ENCODE measurements at regions not wholly inside any gene's neighbourhood (a gene's known extent, or its start where the extent isn't known, plus 50 kb on each side); places are given as distances from the start of the nearest gene placed in this dataset.

DNA sequence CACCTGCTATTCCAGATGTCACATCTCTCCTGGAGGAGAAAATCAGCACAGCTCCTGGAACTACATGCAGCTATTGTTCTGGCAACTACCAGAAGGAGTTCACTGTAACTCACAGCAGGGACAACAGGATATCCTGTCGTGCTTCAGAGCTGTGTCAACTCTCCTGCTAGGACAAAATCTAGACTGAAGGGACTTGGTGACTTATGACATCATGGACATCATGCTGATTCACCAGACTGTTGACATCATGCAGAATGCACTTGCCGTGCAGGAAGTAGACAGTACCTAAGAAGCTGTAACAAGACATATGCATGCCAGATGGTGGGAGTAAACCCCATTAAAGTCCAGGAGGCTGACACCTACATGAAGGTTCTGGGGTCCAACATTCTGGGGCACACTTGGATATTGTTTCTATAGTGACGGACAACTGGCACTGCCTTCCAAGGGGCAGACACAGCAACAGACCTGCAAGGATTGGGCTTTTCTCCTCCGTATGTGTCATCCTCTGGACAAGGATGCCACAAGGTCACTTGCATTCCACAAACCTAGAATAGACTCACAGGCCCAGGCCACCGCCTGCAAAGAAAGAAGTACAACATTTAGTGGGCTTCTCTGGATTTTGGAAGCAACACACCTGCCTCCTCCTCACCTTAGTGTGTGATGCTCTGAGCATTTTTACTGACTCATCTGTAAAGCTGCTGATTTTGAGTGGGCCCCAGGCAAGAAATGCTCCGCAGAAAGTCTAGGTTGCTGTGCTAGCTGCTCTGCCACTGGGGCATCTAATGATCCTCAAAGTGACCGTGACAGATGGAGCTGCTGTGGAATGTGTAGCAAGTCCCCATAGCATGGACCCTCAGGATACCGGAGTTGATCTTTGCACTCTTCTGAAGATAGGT lies 249.2 kb downstream of the MATN1 start:
- POLR2A ChIA-PET: no interaction called here
- CTCF ChIA-PET: interaction anchor here (0.6 kb wide), 1 partner anchor 253 kb away, joined by 3 read pairs; no protein-coding TSS in a partner anchor
- DNase-seq (ENCODE audit: extremely low spot score): no peak
- no peak for TF ChIP-seq ARNT (IDR thresholded peaks at IDR 0.05)
- TF ChIP-seq FOXA1 (IDR thresholded peaks at IDR 0.05): no peak
- TF ChIP-seq SP1 (IDR thresholded peaks at IDR 0.05): no peak
- no peak for TF ChIP-seq SUZ12 (IDR thresholded peaks at IDR 0.05)
- TF ChIP-seq FOXM1 (IDR thresholded peaks at IDR 0.05; ENCODE audit: borderline replicate concordance): no peak
- TF ChIP-seq ZNF384 (IDR thresholded peaks at IDR 0.05): no peak
- TF ChIP-seq, protein P1, sequence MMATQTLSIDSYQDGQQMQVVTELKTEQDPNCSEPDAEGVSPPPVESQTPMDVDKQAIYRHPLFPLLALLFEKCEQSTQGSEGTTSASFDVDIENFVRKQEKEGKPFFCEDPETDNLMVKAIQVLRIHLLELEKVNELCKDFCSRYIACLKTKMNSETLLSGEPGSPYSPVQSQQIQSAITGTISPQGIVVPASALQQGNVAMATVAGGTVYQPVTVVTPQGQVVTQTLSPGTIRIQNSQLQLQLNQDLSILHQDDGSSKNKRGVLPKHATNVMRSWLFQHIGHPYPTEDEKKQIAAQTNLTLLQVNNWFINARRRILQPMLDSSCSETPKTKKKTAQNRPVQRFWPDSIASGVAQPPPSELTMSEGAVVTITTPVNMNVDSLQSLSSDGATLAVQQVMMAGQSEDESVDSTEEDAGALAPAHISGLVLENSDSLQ (IDR thresholded peaks at IDR 0.05): no peak
- TF ChIP-seq BHLHE40 (IDR thresholded peaks at IDR 0.05; ENCODE audit: borderline replicate concordance): no peak
- TF ChIP-seq FOXK2 (IDR thresholded peaks at IDR 0.05): no peak
- no peak for TF ChIP-seq CTBP1 (IDR thresholded peaks at IDR 0.05; ENCODE audit: borderline replicate concordance)
- TF ChIP-seq LEF1 (IDR thresholded peaks at IDR 0.05; ENCODE audit: borderline replicate concordance): no peak
- no peak for TF ChIP-seq TARDBP (IDR thresholded peaks at IDR 0.05)
- no peak for TF ChIP-seq HDGF (IDR thresholded peaks at IDR 0.05; ENCODE audit: borderline replicate concordance)
- TF ChIP-seq ELF4 (IDR thresholded peaks at IDR 0.05): no peak
- no peak for TF ChIP-seq L3MBTL2 (conservative IDR thresholded peaks at IDR 0.05)
- no peak for TF ChIP-seq NFRKB (IDR thresholded peaks at IDR 0.05)

DNA sequence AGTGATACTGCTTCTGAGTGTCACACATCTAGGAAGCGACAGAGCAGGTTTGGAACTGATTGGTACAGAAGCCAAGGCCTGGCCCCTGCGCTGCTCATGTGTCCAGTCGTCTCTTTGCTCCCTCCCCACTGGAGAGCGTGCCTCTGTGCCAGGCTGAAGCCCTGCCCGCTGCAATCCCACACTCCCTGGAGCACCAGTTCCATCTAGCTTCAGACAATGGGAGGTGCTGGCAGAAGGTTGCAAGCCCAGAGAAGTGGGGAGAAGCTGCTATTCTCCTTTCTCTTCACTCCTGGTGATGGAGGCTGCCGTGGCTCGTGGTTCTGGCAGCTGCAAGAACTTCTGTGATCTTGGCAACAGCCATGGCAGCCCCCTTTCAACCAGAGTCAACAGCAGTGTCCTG lies 250.9 kb downstream of the MATN1 start:
- ChIA-PET POLR2A (no interaction called here), CTCF (no interaction called here)
- no peak for DNase-seq (ENCODE audit: extremely low spot score)
- TF ChIP-seq TARDBP (IDR thresholded peaks at IDR 0.05) (no peak), LEF1 (IDR thresholded peaks at IDR 0.05; ENCODE audit: borderline replicate concordance) (no peak), HDGF (IDR thresholded peaks at IDR 0.05; ENCODE audit: borderline replicate concordance) (no peak), ELF4 (IDR thresholded peaks at IDR 0.05) (no peak), CTBP1 (IDR thresholded peaks at IDR 0.05; ENCODE audit: borderline replicate concordance) (no peak), ZNF384 (IDR thresholded peaks at IDR 0.05) (no peak), BHLHE40 (IDR thresholded peaks at IDR 0.05; ENCODE audit: borderline replicate concordance) (no peak), ARNT (IDR thresholded peaks at IDR 0.05) (no peak), NFRKB (IDR thresholded peaks at IDR 0.05) (no peak), FOXA1 (IDR thresholded peaks at IDR 0.05) (no peak), SP1 (IDR thresholded peaks at IDR 0.05) (no peak), L3MBTL2 (conservative IDR thresholded peaks at IDR 0.05) (no peak), FOXK2 (IDR thresholded peaks at IDR 0.05) (no peak), SUZ12 (IDR thresholded peaks at IDR 0.05) (no peak)
- TF ChIP-seq, protein P1 (IDR thresholded peaks at IDR 0.05): no peak

DNA sequence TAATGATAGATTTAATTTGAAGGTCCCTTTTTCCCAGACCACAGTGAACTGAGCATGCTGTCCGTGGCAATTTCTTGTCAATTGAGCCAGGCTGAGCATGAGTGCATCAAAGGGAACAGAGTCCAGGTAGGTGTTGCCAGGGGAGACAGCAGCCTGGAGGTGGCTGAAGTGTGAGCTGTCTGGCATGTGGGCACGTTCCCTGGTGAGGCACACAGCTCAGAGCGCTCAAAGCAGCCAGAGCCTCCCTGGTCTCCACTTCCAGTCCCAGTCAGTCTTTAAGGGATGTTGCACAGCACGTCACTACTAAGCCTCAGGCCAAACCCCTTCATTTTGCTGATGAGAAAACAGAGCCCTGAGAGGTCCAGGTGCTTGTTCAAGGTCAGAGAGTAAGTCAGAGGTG lies 251.4 kb downstream of the MATN1 start:
- TF ChIP-seq SP1 (IDR thresholded peaks at IDR 0.05) (no peak), FOXA1 (IDR thresholded peaks at IDR 0.05) (no peak), L3MBTL2 (conservative IDR thresholded peaks at IDR 0.05) (no peak), ZNF384 (IDR thresholded peaks at IDR 0.05) (no peak), FOXM1 (IDR thresholded peaks at IDR 0.05; ENCODE audit: borderline replicate concordance) (no peak), LEF1 (IDR thresholded peaks at IDR 0.05; ENCODE audit: borderline replicate concordance) (no peak), HDGF (IDR thresholded peaks at IDR 0.05; ENCODE audit: borderline replicate concordance) (no peak), CTBP1 (IDR thresholded peaks at IDR 0.05; ENCODE audit: borderline replicate concordance) (no peak), ELF4 (IDR thresholded peaks at IDR 0.05) (no peak)
- CTCF ChIA-PET: no interaction called here

DNA sequence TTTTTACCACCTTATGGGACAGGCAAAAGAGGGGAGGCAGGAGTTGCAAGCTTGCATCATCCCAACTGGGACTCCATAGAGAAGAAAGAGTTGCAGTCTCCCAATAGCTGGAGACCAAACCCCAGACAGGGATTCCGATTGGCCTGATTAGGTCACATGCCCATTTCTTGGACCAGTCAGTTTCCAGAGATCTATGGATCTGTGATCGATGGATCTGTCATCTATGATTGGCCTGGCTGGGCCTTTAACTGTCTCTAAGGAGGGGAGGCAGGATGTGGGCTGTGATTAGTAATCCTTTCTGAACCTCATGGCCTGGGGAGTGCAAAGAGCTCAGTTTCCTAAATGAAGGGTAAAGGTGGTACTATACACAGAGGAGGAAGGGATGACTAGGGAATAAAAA lies 252.1 kb downstream of the MATN1 start:
- ChIA-PET POLR2A (no interaction called here), CTCF (no interaction called here)
- TF ChIP-seq, protein P1 (IDR thresholded peaks at IDR 0.05): no peak
- TF ChIP-seq FOXA1 (IDR thresholded peaks at IDR 0.05): no peak
- TF ChIP-seq ZNF384 (IDR thresholded peaks at IDR 0.05): no peak
- TF ChIP-seq CTBP1 (IDR thresholded peaks at IDR 0.05; ENCODE audit: borderline replicate concordance): no peak
- TF ChIP-seq HDGF (IDR thresholded peaks at IDR 0.05; ENCODE audit: borderline replicate concordance): no peak
- no peak for TF ChIP-seq FOXK2 (IDR thresholded peaks at IDR 0.05)
- no peak for TF ChIP-seq NFRKB (IDR thresholded peaks at IDR 0.05)
- no peak for TF ChIP-seq ELF4 (IDR thresholded peaks at IDR 0.05)
- no peak for TF ChIP-seq FOXM1 (IDR thresholded peaks at IDR 0.05; ENCODE audit: borderline replicate concordance)
- no peak for TF ChIP-seq ARNT (IDR thresholded peaks at IDR 0.05)
- TF ChIP-seq LEF1 (IDR thresholded peaks at IDR 0.05; ENCODE audit: borderline replicate concordance): no peak
- DNase-seq (ENCODE audit: extremely low spot score): no peak

More for the DNA sequence above, 251.4 kb downstream of the MATN1 start:
- no peak for DNase-seq (ENCODE audit: extremely low spot score)
- POLR2A ChIA-PET: no interaction called here

DNA sequence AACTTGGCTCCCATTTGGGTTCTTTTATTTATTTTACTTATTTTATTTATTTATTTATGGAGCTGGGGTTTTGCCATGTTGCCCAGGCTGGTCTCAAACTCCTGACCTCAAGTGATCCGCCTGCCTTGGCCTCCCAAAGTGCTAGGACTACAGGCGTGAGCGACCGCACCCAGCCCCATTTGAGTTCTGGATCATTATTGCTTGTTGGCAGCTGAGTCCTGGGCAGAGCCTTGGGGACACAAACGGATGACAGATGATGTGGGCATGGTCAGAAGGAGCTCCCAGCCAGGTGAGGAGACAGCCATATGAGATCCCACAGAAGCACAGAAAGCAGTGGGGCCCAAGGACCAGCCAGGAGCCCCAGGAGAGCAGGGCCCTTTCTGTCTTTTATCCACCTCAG lies 254.0 kb downstream of the MATN1 start:
- POLR2A ChIA-PET: no interaction called here
- CTCF ChIA-PET: no interaction called here
- TF ChIP-seq SUZ12 (IDR thresholded peaks at IDR 0.05) (no peak), ARNT (IDR thresholded peaks at IDR 0.05) (no peak), ELF4 (IDR thresholded peaks at IDR 0.05) (no peak), LEF1 (IDR thresholded peaks at IDR 0.05; ENCODE audit: borderline replicate concordance) (no peak), FOXM1 (IDR thresholded peaks at IDR 0.05; ENCODE audit: borderline replicate concordance) (no peak), CTBP1 (IDR thresholded peaks at IDR 0.05; ENCODE audit: borderline replicate concordance) (no peak), NFRKB (IDR thresholded peaks at IDR 0.05) (no peak), ZNF384 (IDR thresholded peaks at IDR 0.05) (no peak), HDGF (IDR thresholded peaks at IDR 0.05; ENCODE audit: borderline replicate concordance) (no peak), BHLHE40 (IDR thresholded peaks at IDR 0.05; ENCODE audit: borderline replicate concordance) (no peak), TARDBP (IDR thresholded peaks at IDR 0.05) (no peak), L3MBTL2 (conservative IDR thresholded peaks at IDR 0.05) (no peak), SP1 (IDR thresholded peaks at IDR 0.05) (no peak), FOXK2 (IDR thresholded peaks at IDR 0.05) (no peak), FOXA1 (IDR thresholded peaks at IDR 0.05) (no peak)
- TF ChIP-seq, protein P1 (IDR thresholded peaks at IDR 0.05): no peak
- no peak for DNase-seq (ENCODE audit: extremely low spot score)
